ENCODE measurements at regions not wholly inside any gene's neighbourhood (a gene's known extent, or its start where the extent isn't known, plus 50 kb on each side); places are given as distances from the start of the nearest gene placed in this dataset.
"Not testable (repeated sequence)": the region's sequence is repeated elsewhere in the genome, so short reads cannot be mapped to it uniquely, and the experiment has no call there.

GRCh38 chr2:234163510-234164045, 113.1 kb downstream of the SPP2 start:
- Mint-ChIP-seq H3K9me3 (no peaks in the 10 kb centered on the region), H3K4me1 (ENCODE audit: low read depth) (peaks cover 18% of the 10 kb centered on the region), H3K27me3 (ENCODE audit: low read depth) (no peaks in the 10 kb centered on the region), H3K4me3 (no peak overlapping the region), H3K36me3 (ENCODE audit: low read depth) (no peaks in the 10 kb centered on the region), H3K27ac (no peak overlapping the region)
- CTCF ChIA-PET = interaction anchor here (0.8 to 1.2 kb wide), 2 partner anchors 8 to 13 kb away, joined by 3 read pairs; no protein-coding TSS in a partner anchor
- no peak for DNase-seq
- intact Hi-C loops (cut with micrococcal nuclease) = no loop called here

- H3K4me3 Mint-ChIP-seq = no peak overlapping the region
- no peaks in the 10 kb centered on the region for H3K27me3 Mint-ChIP-seq (ENCODE audit: low read depth)
- peaks cover 20% of the 10 kb centered on the region for H3K4me1 Mint-ChIP-seq (ENCODE audit: low read depth)
- CTCF ChIA-PET = interaction anchor here (1.0 kb wide), 1 partner anchor 91 kb away, joined by 3 read pairs; no protein-coding TSS in a partner anchor
- intact Hi-C loops (cut with micrococcal nuclease) = no loop called here
- H3K27ac Mint-ChIP-seq = no peak overlapping the region
- H3K9me3 Mint-ChIP-seq = no peaks in the 10 kb centered on the region
- no peaks in the 10 kb centered on the region for H3K36me3 Mint-ChIP-seq (ENCODE audit: low read depth)
- DNase-seq = no peak
Measured at GRCh38 chr2:234162861-234163260, 112.4 kb downstream of the SPP2 start.

GRCh38 chr2:234161932-234162331, 111.4 kb downstream of the SPP2 start:
- Mint-ChIP-seq H3K9me3 (no peaks in the 10 kb centered on the region), H3K4me1 (ENCODE audit: low read depth) (peaks cover 20% of the 10 kb centered on the region), H3K27me3 (ENCODE audit: low read depth) (no peaks in the 10 kb centered on the region), H3K36me3 (ENCODE audit: low read depth) (no peaks in the 10 kb centered on the region), H3K4me3 (no peak overlapping the region), H3K27ac (no peak overlapping the region)
- no peak for DNase-seq
- intact Hi-C loops (cut with micrococcal nuclease) = no loop called here
- CTCF ChIA-PET = no interaction called here

GRCh38 chr2:234158812-234159211, 108.3 kb downstream of the SPP2 start:
- Mint-ChIP-seq H3K4me3 (no peak overlapping the region), H3K36me3 (ENCODE audit: low read depth) (no peaks in the 10 kb centered on the region), H3K27ac (no peak overlapping the region), H3K4me1 (ENCODE audit: low read depth) (peaks cover 6% of the 10 kb centered on the region), H3K27me3 (ENCODE audit: low read depth) (no peaks in the 10 kb centered on the region), H3K9me3 (no peaks in the 10 kb centered on the region)
- intact Hi-C loops (cut with micrococcal nuclease) = no loop called here
- DNase-seq = no peak
- CTCF ChIA-PET = no interaction called here

GRCh38 chr2:234157817-234158588, 107.5 kb downstream of the SPP2 start:
- Mint-ChIP-seq H3K27me3 (ENCODE audit: low read depth) (no peaks in the 10 kb centered on the region), H3K36me3 (ENCODE audit: low read depth) (no peaks in the 10 kb centered on the region), H3K4me1 (ENCODE audit: low read depth) (peaks cover 1% of the 10 kb centered on the region), H3K4me3 (no peak overlapping the region), H3K9me3 (no peaks in the 10 kb centered on the region), H3K27ac (no peak overlapping the region)
- intact Hi-C loops (cut with micrococcal nuclease) = no loop called here
- DNase-seq = no peak
- CTCF ChIA-PET = no interaction called here

- intact Hi-C loops (cut with micrococcal nuclease) = no loop called here
- CTCF ChIA-PET = no interaction called here
- H3K9me3 Mint-ChIP-seq = no peaks in the 10 kb centered on the region
- H3K4me1 Mint-ChIP-seq (ENCODE audit: low read depth) = peaks cover 1% of the 10 kb centered on the region
- no peak overlapping the region for H3K27ac Mint-ChIP-seq
- no peak for DNase-seq
- no peak overlapping the region for H3K4me3 Mint-ChIP-seq
- no peaks in the 10 kb centered on the region for H3K27me3 Mint-ChIP-seq (ENCODE audit: low read depth)
- H3K36me3 Mint-ChIP-seq (ENCODE audit: low read depth) = no peaks in the 10 kb centered on the region
Measured at GRCh38 chr2:234156326-234156725, 105.8 kb downstream of the SPP2 start.

GRCh38 chr2:234152835-234153234, 102.3 kb downstream of the SPP2 start:
- H3K4me1 Mint-ChIP-seq (ENCODE audit: low read depth) = peaks cover 18% of the 10 kb centered on the region
- intact Hi-C loops (cut with micrococcal nuclease) = not testable (repeated sequence)

GRCh38 chr2:234147335-234147861, 96.9 kb downstream of the SPP2 start:
- DNase-seq = no peak
- Mint-ChIP-seq H3K4me1 (ENCODE audit: low read depth) (peaks cover 34% of the 10 kb centered on the region), H3K27me3 (ENCODE audit: low read depth) (no peaks in the 10 kb centered on the region), H3K9me3 (no peaks in the 10 kb centered on the region), H3K27ac (no peak overlapping the region), H3K36me3 (ENCODE audit: low read depth) (no peaks in the 10 kb centered on the region), H3K4me3 (no peak overlapping the region)
- CTCF ChIA-PET = interaction anchor here (1.0 kb wide), 2 partner anchors 12 to 23 kb away, joined by 3 to 5 read pairs; no protein-coding TSS in a partner anchor
- intact Hi-C loops (cut with micrococcal nuclease) = no loop called here

More at GRCh38 chr2:234152835-234153234, 102.3 kb downstream of the SPP2 start:
- H3K27me3 Mint-ChIP-seq (ENCODE audit: low read depth); H3K36me3 Mint-ChIP-seq (ENCODE audit: low read depth); H3K4me3 Mint-ChIP-seq; DNase-seq; H3K9me3 Mint-ChIP-seq; CTCF ChIA-PET; H3K27ac Mint-ChIP-seq: not testable (repeated sequence)

GRCh38 chr2:234146087-234146826, 95.8 kb downstream of the SPP2 start:
- H3K4me1 Mint-ChIP-seq (ENCODE audit: low read depth) = peaks cover 34% of the 10 kb centered on the region
- no peaks in the 10 kb centered on the region for H3K27me3 Mint-ChIP-seq (ENCODE audit: low read depth)
- no peak overlapping the region for H3K4me3 Mint-ChIP-seq
- CTCF ChIA-PET = interaction anchor here (1.0 kb wide), 1 partner anchor 11 kb away, joined by 5 read pairs; no protein-coding TSS in a partner anchor
- intact Hi-C loops (cut with micrococcal nuclease) = no loop called here
- no peak overlapping the region for H3K27ac Mint-ChIP-seq
- no peaks in the 10 kb centered on the region for H3K9me3 Mint-ChIP-seq
- DNase-seq = peak; percentile 21
- no peaks in the 10 kb centered on the region for H3K36me3 Mint-ChIP-seq (ENCODE audit: low read depth)

GRCh38 chr2:234145511-234145910, 95.0 kb downstream of the SPP2 start:
- intact Hi-C loops (cut with micrococcal nuclease) = no loop called here
- no peak overlapping the region for H3K27ac Mint-ChIP-seq

GRCh38 chr2:234145057-234145456, 94.6 kb downstream of the SPP2 start:
- H3K4me3 Mint-ChIP-seq = no peak overlapping the region
- no peak overlapping the region for H3K27ac Mint-ChIP-seq
- no peaks in the 10 kb centered on the region for H3K9me3 Mint-ChIP-seq
- peaks cover 32% of the 10 kb centered on the region for H3K4me1 Mint-ChIP-seq (ENCODE audit: low read depth)
- no peak for DNase-seq
- intact Hi-C loops (cut with micrococcal nuclease) = no loop called here
- H3K36me3 Mint-ChIP-seq (ENCODE audit: low read depth) = no peaks in the 10 kb centered on the region
- CTCF ChIA-PET = no interaction called here
- H3K27me3 Mint-ChIP-seq (ENCODE audit: low read depth) = no peaks in the 10 kb centered on the region

More at GRCh38 chr2:234145511-234145910, 95.0 kb downstream of the SPP2 start:
- Mint-ChIP-seq H3K9me3 (no peaks in the 10 kb centered on the region), H3K4me1 (ENCODE audit: low read depth) (peaks cover 34% of the 10 kb centered on the region), H3K4me3 (no peak overlapping the region), H3K27me3 (ENCODE audit: low read depth) (no peaks in the 10 kb centered on the region), H3K36me3 (ENCODE audit: low read depth) (no peaks in the 10 kb centered on the region)
- no peak for DNase-seq
- CTCF ChIA-PET = no interaction called here

- Mint-ChIP-seq H3K9me3 (no peaks in the 10 kb centered on the region), H3K4me3 (no peak overlapping the region), H3K36me3 (ENCODE audit: low read depth) (no peaks in the 10 kb centered on the region), H3K27me3 (ENCODE audit: low read depth) (no peaks in the 10 kb centered on the region), H3K27ac (no peak overlapping the region), H3K4me1 (ENCODE audit: low read depth) (peaks cover 24% of the 10 kb centered on the region)
- DNase-seq = no peak
- intact Hi-C loops (cut with micrococcal nuclease) = no loop called here
- CTCF ChIA-PET = no interaction called here
Measured at GRCh38 chr2:234143896-234144295, 93.4 kb downstream of the SPP2 start.

All from activated naive CD4-positive, alpha-beta T cell treated with anti-CD3 and anti-CD28 coated beads for 36 hours (primary cell).